Chondrocyte (in vitro differentiated cells): ENCODE measurements at regions not wholly inside any gene's neighbourhood (a gene's known extent, or its start where the extent isn't known, plus 50 kb on each side); places are given as distances from the start of the nearest gene placed in this dataset.

Experiments
- DNase-seq: peaks from one replicate; pipeline ENCODE4 v3.0.0; 2021; ENCODE audit warnings: mixed read lengths, low spot score
- H3K27ac Mint-ChIP-seq: one replicate; pipeline ENCODE4 v1.8.0; 2021; ENCODE audit warnings: mild to moderate bottlenecking, moderate library complexity, mixed read lengths; ENCODE audit not compliant: unreplicated experiment
- H3K27me3 Mint-ChIP-seq: 2 replicates; pipeline ENCODE4 v1.8.0; 2021; ENCODE audit warnings: low read depth, mixed read lengths
- H3K36me3 Mint-ChIP-seq: 2 replicates; pipeline ENCODE4 v1.8.0; 2021; ENCODE audit warnings: low read depth, mixed read lengths
- H3K4me1 Mint-ChIP-seq: 2 replicates; pipeline ENCODE4 v1.8.0; 2021; ENCODE audit warnings: low read depth, mild to moderate bottlenecking, mixed read lengths
- H3K4me3 Mint-ChIP-seq: one replicate; pipeline ENCODE4 v1.8.0; 2021; ENCODE audit warnings: mild to moderate bottlenecking, moderate library complexity, mixed read lengths; ENCODE audit not compliant: unreplicated experiment
- H3K9me3 Mint-ChIP-seq: 2 replicates; pipeline ENCODE4 v1.8.0; 2021; ENCODE audit warnings: low read depth, mixed read lengths
- TF ChIP-seq, protein P1 (sequence below): fragments of 200-600 bp; sonication (generic); IDR thresholded peaks from 2 replicates; pipeline ENCODE4 v1.5.0; 2021; ENCODE audit warnings: antibody characterized with exemption, mild to moderate bottlenecking, moderate library complexity

DNA sequence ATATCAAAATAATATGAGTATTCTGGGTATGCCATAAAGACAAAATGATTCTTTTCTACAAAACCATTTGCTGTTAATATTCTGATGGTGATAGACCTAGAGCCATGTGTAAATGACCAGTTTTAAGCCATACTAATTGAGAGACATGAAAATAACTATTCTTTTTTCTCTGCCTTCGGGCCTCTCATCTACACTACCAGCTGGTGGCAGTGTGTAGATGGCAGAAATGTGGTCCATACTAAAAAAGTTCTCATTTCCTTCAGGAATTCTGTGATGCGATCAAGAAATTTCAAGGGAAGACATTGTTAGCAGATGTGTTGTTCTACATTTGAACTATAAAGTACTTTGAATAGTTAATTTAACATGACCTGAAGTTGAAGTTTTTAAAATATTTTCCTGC, 485.2 kb downstream of the TRIB2 start:
- no peaks in the 10 kb centered on the region for H3K36me3 Mint-ChIP-seq
- no peak for DNase-seq
- no peaks in the 10 kb centered on the region for H3K9me3 Mint-ChIP-seq
- H3K4me1 Mint-ChIP-seq = no peaks in the 10 kb centered on the region
- TF ChIP-seq, protein P1, sequence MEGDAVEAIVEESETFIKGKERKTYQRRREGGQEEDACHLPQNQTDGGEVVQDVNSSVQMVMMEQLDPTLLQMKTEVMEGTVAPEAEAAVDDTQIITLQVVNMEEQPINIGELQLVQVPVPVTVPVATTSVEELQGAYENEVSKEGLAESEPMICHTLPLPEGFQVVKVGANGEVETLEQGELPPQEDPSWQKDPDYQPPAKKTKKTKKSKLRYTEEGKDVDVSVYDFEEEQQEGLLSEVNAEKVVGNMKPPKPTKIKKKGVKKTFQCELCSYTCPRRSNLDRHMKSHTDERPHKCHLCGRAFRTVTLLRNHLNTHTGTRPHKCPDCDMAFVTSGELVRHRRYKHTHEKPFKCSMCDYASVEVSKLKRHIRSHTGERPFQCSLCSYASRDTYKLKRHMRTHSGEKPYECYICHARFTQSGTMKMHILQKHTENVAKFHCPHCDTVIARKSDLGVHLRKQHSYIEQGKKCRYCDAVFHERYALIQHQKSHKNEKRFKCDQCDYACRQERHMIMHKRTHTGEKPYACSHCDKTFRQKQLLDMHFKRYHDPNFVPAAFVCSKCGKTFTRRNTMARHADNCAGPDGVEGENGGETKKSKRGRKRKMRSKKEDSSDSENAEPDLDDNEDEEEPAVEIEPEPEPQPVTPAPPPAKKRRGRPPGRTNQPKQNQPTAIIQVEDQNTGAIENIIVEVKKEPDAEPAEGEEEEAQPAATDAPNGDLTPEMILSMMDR = peak; percentile 67
- H3K27me3 Mint-ChIP-seq = peaks cover 10% of the 10 kb centered on the region
- H3K4me3 Mint-ChIP-seq = no peak overlapping the region
- H3K27ac Mint-ChIP-seq = no peak overlapping the region

DNA sequence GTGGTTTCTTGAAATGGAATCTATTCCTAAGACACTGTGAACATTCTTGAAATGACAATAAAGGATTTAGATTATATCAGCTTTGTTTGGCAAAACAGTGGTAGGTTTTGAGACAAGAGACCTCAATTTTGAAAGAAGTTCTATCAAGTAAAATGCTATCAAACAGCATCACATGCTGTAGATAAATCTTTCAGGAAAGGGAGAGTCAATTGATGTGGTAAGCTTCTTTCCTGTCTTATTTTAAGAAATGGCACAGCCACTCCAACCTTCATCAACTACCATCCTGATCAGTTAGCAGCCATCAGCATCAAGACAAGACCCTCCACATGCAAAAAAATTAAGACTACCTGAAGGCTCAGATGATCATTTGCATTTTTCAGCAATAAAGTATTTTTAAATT, 495.4 kb downstream of the TRIB2 start:
- Mint-ChIP-seq H3K4me3 (no peak overlapping the region), H3K27ac (no peak overlapping the region), H3K9me3 (peaks cover 2% of the 10 kb centered on the region), H3K4me1 (no peaks in the 10 kb centered on the region), H3K27me3 (peaks cover 5% of the 10 kb centered on the region), H3K36me3 (no peaks in the 10 kb centered on the region)
- TF ChIP-seq, protein P1 = no peak
- DNase-seq = no peak

DNA sequence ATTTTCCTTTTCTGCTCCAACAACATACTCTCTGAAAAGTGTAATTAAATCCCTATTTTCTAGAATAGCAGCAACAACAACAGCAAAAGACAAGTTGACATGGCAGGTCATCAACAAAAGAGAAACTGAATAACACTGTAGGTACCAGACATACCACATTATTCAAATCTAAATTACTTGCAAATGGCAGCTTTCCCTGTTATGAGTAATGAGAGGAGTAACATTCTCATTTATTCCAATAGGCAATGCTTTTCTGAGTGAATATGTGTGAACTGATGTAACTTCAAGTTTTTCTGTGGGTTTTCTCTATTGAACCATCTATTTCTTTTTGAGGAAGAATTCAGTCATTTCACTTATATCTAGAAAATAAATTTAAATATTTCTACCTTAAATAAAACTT, 501.5 kb downstream of the TRIB2 start:
- Mint-ChIP-seq H3K36me3 (no peaks in the 10 kb centered on the region), H3K27ac (no peak overlapping the region), H3K9me3 (no peaks in the 10 kb centered on the region), H3K4me1 (no peaks in the 10 kb centered on the region), H3K27me3 (peaks cover 16% of the 10 kb centered on the region), H3K4me3 (no peak overlapping the region)
- TF ChIP-seq, protein P1 = no peak
- DNase-seq = no peak

DNA sequence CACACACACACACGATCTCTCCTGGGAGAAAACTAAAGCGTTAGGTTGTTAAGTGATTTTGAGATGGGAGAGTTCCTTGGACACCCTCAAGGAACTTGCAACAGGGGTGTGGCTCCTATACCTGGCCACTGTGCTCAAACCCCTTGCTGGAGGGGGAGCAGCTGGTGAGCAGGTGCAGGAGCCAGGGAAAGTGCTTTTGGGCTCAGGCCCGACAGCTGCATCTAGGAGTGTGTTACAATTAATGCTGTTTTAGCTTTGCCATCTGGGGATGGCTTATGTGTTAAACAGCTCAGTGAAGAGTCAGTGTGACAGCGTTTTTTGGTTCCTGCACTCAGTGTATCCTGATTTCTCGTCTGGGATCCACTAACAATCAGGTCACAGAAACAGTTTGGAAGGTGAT, 510.8 kb downstream of the TRIB2 start:
- no peak overlapping the region for H3K27ac Mint-ChIP-seq
- H3K4me1 Mint-ChIP-seq = no peaks in the 10 kb centered on the region
- H3K36me3 Mint-ChIP-seq = no peaks in the 10 kb centered on the region
- TF ChIP-seq, protein P1 = no peak
- DNase-seq = no peak
- no peaks in the 10 kb centered on the region for H3K9me3 Mint-ChIP-seq
- peaks cover 15% of the 10 kb centered on the region for H3K27me3 Mint-ChIP-seq
- H3K4me3 Mint-ChIP-seq = no peak overlapping the region

DNA sequence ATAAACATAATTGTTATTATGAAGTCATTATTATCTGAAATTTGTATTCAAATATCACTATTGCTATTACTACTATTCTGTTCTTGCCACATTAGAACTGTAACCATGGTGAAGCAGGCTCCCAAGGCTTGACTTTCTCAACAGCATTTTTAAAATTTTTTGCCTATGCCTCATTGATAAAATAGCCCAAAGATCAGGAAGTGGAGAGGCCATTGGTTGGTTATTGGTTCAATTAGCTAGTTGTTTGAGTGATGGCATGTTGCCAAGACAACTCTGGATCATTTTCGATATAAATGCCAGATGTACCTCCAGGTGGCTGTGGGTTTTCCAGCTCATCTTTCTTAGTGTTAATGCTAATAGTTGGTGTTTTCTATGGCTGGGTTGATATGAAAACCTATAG, 513.5 kb downstream of the TRIB2 start:
- Mint-ChIP-seq H3K27ac (no peak overlapping the region), H3K27me3 (peaks cover 17% of the 10 kb centered on the region), H3K4me3 (no peak overlapping the region), H3K4me1 (no peaks in the 10 kb centered on the region), H3K9me3 (no peaks in the 10 kb centered on the region), H3K36me3 (no peaks in the 10 kb centered on the region)
- TF ChIP-seq, protein P1 = no peak
- DNase-seq = no peak
